Liver (tissue), 8 donors: ENCODE measurements at regions not wholly inside any gene's neighbourhood (a gene's known extent, or its start where the extent isn't known, plus 50 kb on each side); places are given as distances from the start of the nearest gene placed in this dataset.

Experiments
- DNase-seq: peaks from one replicate; pipeline ENCODE4 v3.0.0-alpha.2; 2017; ENCODE audit warnings: low spot score
- H3K27ac ChIP-seq, 2 donors: one replicate each; pipeline ENCODE4 v1.7.0; 2013; ENCODE audit warnings: inconsistent platforms in 2 of 2, low read length in 2 of 2, control low read depth in 1 of 2, low read depth in 1 of 2, mild to moderate bottlenecking in 1 of 2
- H3K27me3 ChIP-seq, 4 donors: one replicate each; pipeline versions ENCODE4 v1.6.1 to v1.7.0; 2013; ENCODE audit warnings: low read length in 3 of 4, inconsistent platforms in 1 of 4, mild to moderate bottlenecking in 1 of 4, moderate library complexity in 1 of 4; ENCODE audit not compliant: control insufficient read depth in 4 of 4, insufficient read depth in 4 of 4
- H3K36me3 ChIP-seq, 4 donors: one replicate each; pipeline versions ENCODE4 v1.6.1 to v1.7.0; 2013; ENCODE audit warnings: low read length in 3 of 4, mild to moderate bottlenecking in 3 of 4, low read depth in 1 of 4, moderate library complexity in 1 of 4; ENCODE audit not compliant: control insufficient read depth in 4 of 4, insufficient read depth in 3 of 4
- H3K4me1 ChIP-seq, 4 donors: one replicate each; pipeline versions ENCODE4 v1.6.1 to v1.7.0; 2013; ENCODE audit warnings: low read length in 3 of 4, mild to moderate bottlenecking in 3 of 4, moderate library complexity in 1 of 4; ENCODE audit not compliant: control insufficient read depth in 4 of 4, insufficient read depth in 4 of 4
- H3K4me3 ChIP-seq, 3 donors: one replicate each; pipeline versions ENCODE4 v1.6.1 to v1.7.0; 2013; ENCODE audit warnings: low read length in 3 of 3, control low read depth in 1 of 3, low read depth in 1 of 3, mild to moderate bottlenecking in 1 of 3
- H3K9ac ChIP-seq, 2 donors: one replicate each; pipeline ENCODE4 v1.7.0; 2013; ENCODE audit warnings: low read length in 2 of 2, mild to moderate bottlenecking in 2 of 2, moderate library complexity in 2 of 2, control low read depth in 1 of 2, low read depth in 1 of 2
- H3K9me3 ChIP-seq, 4 donors: one replicate each; pipeline versions ENCODE4 v1.6.1 to v1.7.0; 2013; ENCODE audit warnings: low read length in 3 of 4; ENCODE audit not compliant: control insufficient read depth in 4 of 4
- ATF3 ChIP-seq: IDR thresholded peaks from 2 replicates; pipeline ENCODE4 v1.6.1; 2016; ENCODE audit warnings: antibody characterized with exemption
- CTCF ChIP-seq: fragments of 150-350 bp; IDR thresholded peaks from 2 replicates; pipeline ENCODE4 v1.5.1; 2017; ENCODE audit warnings: improper control_type of control experiment, low read depth, low read length; ENCODE audit not compliant: missing input control
- EGR1 ChIP-seq, 2 donors: IDR thresholded peaks; 2 replicates each; pipeline ENCODE4 v1.6.1; 2016 to 2018; ENCODE audit warnings: antibody characterized with exemption in 2 of 2, low read depth in 2 of 2
- FOXA1 ChIP-seq: IDR thresholded peaks from 2 replicates; pipeline ENCODE4 v1.6.1; 2016; ENCODE audit warnings: antibody characterized with exemption
- FOXA2 ChIP-seq: IDR thresholded peaks from 2 replicates; pipeline ENCODE4 v1.6.1; 2016; ENCODE audit warnings: antibody characterized with exemption
- GABPA ChIP-seq, 2 donors: IDR thresholded peaks in 1 of 2; conservative IDR thresholded peaks in 1 of 2; 2 replicates each; pipeline ENCODE4 v1.6.1; 2016; ENCODE audit warnings: antibody characterized with exemption in 2 of 2, mild to moderate bottlenecking in 1 of 2, moderate library complexity in 1 of 2
- HNF4A ChIP-seq, 2 donors: conservative IDR thresholded peaks; 2 replicates each; pipeline ENCODE4 v1.6.1; 2016; ENCODE audit warnings: antibody characterized with exemption in 2 of 2, mild to moderate bottlenecking in 2 of 2
- HNF4G ChIP-seq: IDR thresholded peaks from 2 replicates; pipeline ENCODE4 v1.6.1; 2016; ENCODE audit warnings: antibody characterized with exemption
- JUND ChIP-seq, 2 donors: IDR thresholded peaks; 2 replicates each; pipeline ENCODE4 v1.6.1; 2016; ENCODE audit warnings: antibody characterized with exemption in 2 of 2
- NR2F2 ChIP-seq: IDR thresholded peaks from 2 replicates; pipeline ENCODE4 v1.6.1; 2016; ENCODE audit warnings: antibody characterized with exemption
- RAD21 ChIP-seq, 2 donors: IDR thresholded peaks; 2 replicates each; pipeline ENCODE4 v1.6.1; 2016; ENCODE audit warnings: antibody characterized with exemption in 2 of 2, mild to moderate bottlenecking in 2 of 2
- REST ChIP-seq: IDR thresholded peaks from 2 replicates; pipeline ENCODE4 v1.6.1; 2016; ENCODE audit warnings: antibody characterized with exemption, mild to moderate bottlenecking
- RXRA ChIP-seq, 2 donors: IDR thresholded peaks; 2 replicates each; pipeline ENCODE4 v1.6.1; 2017 to 2018; ENCODE audit warnings: antibody characterized with exemption in 2 of 2, mild to moderate bottlenecking in 1 of 2
- SP1 ChIP-seq: IDR thresholded peaks from 2 replicates; pipeline ENCODE4 v1.6.1; 2018; ENCODE audit warnings: antibody characterized with exemption, mild to moderate bottlenecking
- TAF1 ChIP-seq: conservative IDR thresholded peaks from 2 replicates; pipeline ENCODE4 v1.6.1; 2016; ENCODE audit warnings: antibody characterized with exemption, mild to moderate bottlenecking
- YY1 ChIP-seq: IDR thresholded peaks from 2 replicates; pipeline ENCODE4 v1.6.1; 2016; ENCODE audit warnings: antibody characterized with exemption, mild to moderate bottlenecking
- ZBTB33 ChIP-seq: IDR thresholded peaks from 2 replicates; pipeline ENCODE4 v1.6.1; 2016; ENCODE audit warnings: antibody characterized with exemption
- whole genome bisulfite sequencing: extraction: QIAGEN DNeasy Blood & Tissue Kit; methylation state at CpG from one replicate; pipeline ENCODE4 v1.1.7; 2013; 5-methylcytosine and 5-hydroxymethylcytosine counted together
- TF ChIP-seq, protein P1 (sequence below): IDR thresholded peaks from 2 replicates; pipeline ENCODE4 v1.6.1; 2016; ENCODE audit warnings: antibody characterized with exemption
- donor health status: healthy.
- donor health status: healthy.
- donor health status: healthy.
- donor health status: healthy.
- donor health status: healthy.

DNA sequence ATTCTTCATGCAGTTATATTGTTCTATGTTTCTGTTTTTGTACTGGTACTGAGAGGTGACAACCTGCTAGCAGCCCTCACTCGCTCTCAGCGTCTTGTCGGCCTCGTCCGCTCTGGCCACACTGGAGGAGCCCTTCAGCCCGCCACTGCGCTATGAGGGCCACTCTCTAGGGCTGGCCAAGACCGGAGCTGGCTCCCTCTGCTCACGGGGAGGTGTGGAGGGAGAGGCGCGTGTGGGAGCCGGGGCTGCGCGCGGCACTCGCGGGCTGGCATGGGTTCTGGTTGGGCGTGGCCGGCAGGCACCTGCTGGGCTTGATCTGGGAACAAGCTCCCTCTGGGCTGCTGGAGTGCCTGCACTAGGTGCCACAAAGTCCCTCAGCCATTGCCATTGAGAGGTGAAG is 1323.8 kb upstream of the EYS start (continued):
- TF ChIP-seq FOXA2 (no peak), JUND (IDR thresholded peaks at IDR 0.05) (no peak), SP1 (no peak), NR2F2 (no peak), HNF4G (no peak)

DNA sequence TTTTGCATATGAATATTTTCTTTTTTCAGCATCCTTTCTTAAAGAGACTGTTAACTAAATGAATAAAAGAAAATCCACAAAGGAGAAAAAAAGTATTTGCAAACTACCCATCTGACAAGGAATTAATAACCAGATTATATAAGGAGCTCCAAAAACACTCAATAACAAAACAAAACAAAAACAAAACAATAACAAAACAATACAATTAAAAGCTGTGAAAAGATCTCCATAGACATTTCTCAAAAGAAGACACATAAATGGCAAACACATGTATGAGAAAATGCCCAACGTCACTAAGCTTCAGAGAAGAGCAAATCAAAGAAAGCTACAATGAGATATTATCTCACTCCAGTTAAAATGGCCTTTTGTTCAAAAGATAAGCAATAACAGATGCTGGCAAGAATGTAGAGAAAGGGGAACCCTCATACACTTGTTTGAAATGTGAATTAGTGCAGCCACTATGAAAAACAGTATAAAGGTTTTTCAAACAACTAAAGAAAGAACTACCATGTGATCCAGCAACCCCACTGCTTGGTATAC is 1310.0 kb upstream of the EYS start:
- TF ChIP-seq EGR1 (IDR thresholded peaks at IDR 0.05; ENCODE audit: low read depth in 2 of 2) (no peak), CTCF (no peak), SP1 (no peak), GABPA (IDR thresholded peaks at IDR 0.05 in 1 of 2, conservative IDR thresholded peaks at IDR 0.05 in 1 of 2) (no peak), HNF4A (conservative IDR thresholded peaks at IDR 0.05) (no peak), RXRA (IDR thresholded peaks at IDR 0.05) (no peak), RAD21 (IDR thresholded peaks at IDR 0.05) (no peak), ATF3 (no peak), JUND (IDR thresholded peaks at IDR 0.05) (no peak), TAF1 (no peak), YY1 (no peak), FOXA1 (no peak), NR2F2 (no peak)
- TF ChIP-seq, protein P1, sequence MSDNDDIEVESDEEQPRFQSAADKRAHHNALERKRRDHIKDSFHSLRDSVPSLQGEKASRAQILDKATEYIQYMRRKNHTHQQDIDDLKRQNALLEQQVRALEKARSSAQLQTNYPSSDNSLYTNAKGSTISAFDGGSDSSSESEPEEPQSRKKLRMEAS: no peak
- H3K4me3 ChIP-seq: no peak overlapping the region
- H3K27ac ChIP-seq: no peak overlapping the region
- H3K36me3 ChIP-seq: no peaks in the 10 kb centered on the region
- no peaks in the 10 kb centered on the region for H3K27me3 ChIP-seq
- H3K4me1 ChIP-seq: no peaks in the 10 kb centered on the region
- H3K9me3 ChIP-seq: no peaks in the 10 kb centered on the region
- no peak overlapping the region for H3K9ac ChIP-seq
- WGBS: 59% methylated on average over 1 of the region's 1 CpG
- no peak for DNase-seq

DNA sequence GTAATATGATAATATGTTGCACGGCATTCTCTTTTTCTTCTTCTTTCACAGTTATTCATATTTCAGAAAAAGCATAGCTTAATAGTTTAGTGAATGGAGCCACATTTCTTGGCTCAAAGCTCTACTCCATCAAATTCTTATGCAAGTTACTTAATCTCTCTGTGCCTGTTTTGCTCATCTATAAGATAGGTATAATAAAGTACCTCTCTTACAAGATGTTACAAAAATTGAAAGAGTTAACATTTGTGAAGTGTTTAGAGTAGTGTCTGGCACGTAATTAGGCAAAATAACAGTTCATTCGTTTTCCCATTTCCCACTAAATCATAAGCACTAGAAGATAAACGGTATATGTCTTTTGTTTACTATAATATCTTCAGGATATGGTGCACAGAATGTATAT is 1304.4 kb upstream of the EYS start:
- 52% methylated on average over 4 of the region's 4 CpGs for WGBS
- Histone ChIP-seq H3K4me1 (no peaks in the 10 kb centered on the region), H3K36me3 (no peaks in the 10 kb centered on the region), H3K4me3 (no peak overlapping the region), H3K27me3 (no peaks in the 10 kb centered on the region), H3K9me3 (no peaks in the 10 kb centered on the region), H3K9ac (no peak overlapping the region), H3K27ac (no peak overlapping the region)
- DNase-seq: no peak
- no peak for TF ChIP-seq SP1
- no peak for TF ChIP-seq FOXA1
- TF ChIP-seq ATF3: no peak
- TF ChIP-seq ZBTB33: no peak
- TF ChIP-seq REST: no peak
- no peak for TF ChIP-seq HNF4G
